ENCODE measurements at regions not wholly inside any gene's neighbourhood (a gene's known extent, or its start where the extent isn't known, plus 50 kb on each side); places are given as distances from the start of the nearest gene placed in this dataset.

- Histone ChIP-seq H3K79me2 (ENCODE audit: control insufficient read depth, insufficient read depth, low read length) (no peaks in the 10 kb centered on the region), H3K4me2 (ENCODE audit: extremely low read depth, insufficient read depth, low read length) (no peak overlapping the region), H4K20me1 (ENCODE audit: control insufficient read depth, extremely low read depth, insufficient read depth, low read length) (no peaks in the 10 kb centered on the region), H2AFZ (ENCODE audit: low read length) (no peak overlapping the region), H3K4me1 (ENCODE audit: control insufficient read depth, extremely low read depth, insufficient read depth, low read length) (no peaks in the 10 kb centered on the region), H3K27me3 (ENCODE audit: control insufficient read depth, insufficient read depth, low read length) (no peaks in the 10 kb centered on the region), H3K4me3 (replicated peaks in 1 of 4; ENCODE audit: control extremely low read depth in 1 of 4, insufficient read depth in 1 of 4, low read depth in 3 of 4, low read length in 4 of 4) (no peak overlapping the region), H3K36me3 (ENCODE audit: control insufficient read depth, insufficient read depth, low read length) (no peaks in the 10 kb centered on the region), H3K9me3 (ENCODE audit: control insufficient read depth, insufficient read depth, low read depth, low read length) (no peaks in the 10 kb centered on the region), H3K9ac (ENCODE audit: insufficient read depth, low read length) (no peak overlapping the region), H3K27ac (ENCODE audit: insufficient read depth, low read length) (no peak overlapping the region)
- no peak for DNase-seq (ENCODE audit: low read depth in 2 of 2)
- no peak for TF ChIP-seq EZH2 (IDR thresholded peaks at IDR 0.05; ENCODE audit: low read length, missing control alignments)
- no peak for TF ChIP-seq CTCF (conservative IDR thresholded peaks at IDR 0.05 in 1 of 2, IDR thresholded peaks at IDR 0.05 in 1 of 2; ENCODE audit: low read depth in 1 of 2, low read length in 2 of 2)
These were observed 185.9 kb upstream of the ZBTB20 start for GRCh38 chr3:115332998-115333397.

GRCh38 chr3:115336836-115337235 lies 189.7 kb upstream of the ZBTB20 start:
- Histone ChIP-seq H3K79me2 (ENCODE audit: control insufficient read depth, insufficient read depth, low read length) (no peaks in the 10 kb centered on the region), H3K4me2 (ENCODE audit: extremely low read depth, insufficient read depth, low read length) (no peak overlapping the region), H4K20me1 (ENCODE audit: control insufficient read depth, extremely low read depth, insufficient read depth, low read length) (no peaks in the 10 kb centered on the region), H3K9me3 (ENCODE audit: control insufficient read depth, insufficient read depth, low read depth, low read length) (no peaks in the 10 kb centered on the region), H3K4me3 (replicated peaks in 1 of 4; ENCODE audit: control extremely low read depth in 1 of 4, insufficient read depth in 1 of 4, low read depth in 3 of 4, low read length in 4 of 4) (no peak overlapping the region), H3K27ac (ENCODE audit: insufficient read depth, low read length) (no peak overlapping the region), H2AFZ (ENCODE audit: low read length) (no peak overlapping the region), H3K9ac (ENCODE audit: insufficient read depth, low read length) (no peak overlapping the region), H3K27me3 (ENCODE audit: control insufficient read depth, insufficient read depth, low read length) (no peaks in the 10 kb centered on the region), H3K36me3 (ENCODE audit: control insufficient read depth, insufficient read depth, low read length) (no peaks in the 10 kb centered on the region), H3K4me1 (ENCODE audit: control insufficient read depth, extremely low read depth, insufficient read depth, low read length) (peaks cover 2% of the 10 kb centered on the region)
- no peak for DNase-seq (ENCODE audit: low read depth in 2 of 2)
- no peak for TF ChIP-seq CTCF (conservative IDR thresholded peaks at IDR 0.05 in 1 of 2, IDR thresholded peaks at IDR 0.05 in 1 of 2; ENCODE audit: low read depth in 1 of 2, low read length in 2 of 2)
- TF ChIP-seq EZH2 (IDR thresholded peaks at IDR 0.05; ENCODE audit: low read length, missing control alignments) = no peak

DNA sequence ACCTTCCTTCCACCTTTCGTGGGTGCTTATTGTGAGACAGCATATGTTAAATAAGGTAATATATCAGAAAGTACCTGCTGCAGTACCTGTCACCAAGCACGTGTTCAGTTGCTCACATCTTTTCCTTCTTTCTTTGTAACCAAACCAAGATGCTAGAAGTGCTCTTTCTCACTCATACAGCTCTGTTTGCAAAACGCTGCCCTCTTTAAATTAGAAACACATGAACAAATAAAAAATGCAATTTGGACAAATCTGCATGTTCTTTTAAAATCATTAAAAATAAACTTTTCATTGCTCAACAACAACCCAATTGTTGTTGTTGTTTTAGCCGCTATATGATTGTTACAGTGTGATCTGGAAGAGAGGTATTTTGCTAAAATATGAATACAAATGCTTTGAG lies 193.5 kb upstream of the ZBTB20 start:
- peaks cover 2% of the 10 kb centered on the region for H3K4me1 ChIP-seq (ENCODE audit: control insufficient read depth, extremely low read depth, insufficient read depth, low read length)
- TF ChIP-seq EZH2 (IDR thresholded peaks at IDR 0.05; ENCODE audit: low read length, missing control alignments) = no peak
- TF ChIP-seq CTCF (conservative IDR thresholded peaks at IDR 0.05 in 1 of 2, IDR thresholded peaks at IDR 0.05 in 1 of 2; ENCODE audit: low read depth in 1 of 2, low read length in 2 of 2) = no peak
- H3K4me2 ChIP-seq (ENCODE audit: extremely low read depth, insufficient read depth, low read length) = no peak overlapping the region
- H3K36me3 ChIP-seq (ENCODE audit: control insufficient read depth, insufficient read depth, low read length) = no peaks in the 10 kb centered on the region
- no peak for DNase-seq (ENCODE audit: low read depth in 2 of 2)
- no peak overlapping the region for H3K4me3 ChIP-seq (replicated peaks in 1 of 4; ENCODE audit: control extremely low read depth in 1 of 4, insufficient read depth in 1 of 4, low read depth in 3 of 4, low read length in 4 of 4)
- H3K79me2 ChIP-seq (ENCODE audit: control insufficient read depth, insufficient read depth, low read length) = no peaks in the 10 kb centered on the region
- H2AFZ ChIP-seq (ENCODE audit: low read length) = no peak overlapping the region
- H3K27ac ChIP-seq (ENCODE audit: insufficient read depth, low read length) = no peak overlapping the region
- no peaks in the 10 kb centered on the region for H3K9me3 ChIP-seq (ENCODE audit: control insufficient read depth, insufficient read depth, low read depth, low read length)
- H3K27me3 ChIP-seq (ENCODE audit: control insufficient read depth, insufficient read depth, low read length) = no peaks in the 10 kb centered on the region
- no peak overlapping the region for H3K9ac ChIP-seq (ENCODE audit: insufficient read depth, low read length)
- no peaks in the 10 kb centered on the region for H4K20me1 ChIP-seq (ENCODE audit: control insufficient read depth, extremely low read depth, insufficient read depth, low read length)
